H7 (cell line): ENCODE measurements at regions not wholly inside any gene's neighbourhood (a gene's known extent, or its start where the extent isn't known, plus 50 kb on each side); places are given as distances from the start of the nearest gene placed in this dataset.
A peak's percentile ranks its signal among the peaks of the same experiment; 100 is the strongest.

Experiments
- DNase-seq: peaks from one replicate; pipeline ENCODE4 v3.0.0; 2012
- H3K27me3 ChIP-seq: 2 replicates; pipeline ENCODE4 v1.6.0; 2011; ENCODE audit warnings: mild to moderate bottlenecking, low read length; ENCODE audit not compliant: control insufficient read depth, insufficient read depth
- H3K36me3 ChIP-seq: replicated peaks from 2 replicates; pipeline ENCODE4 v1.5.1; 2011; ENCODE audit warnings: low read length; ENCODE audit not compliant: control insufficient read depth, insufficient read depth
- H3K4me3 ChIP-seq: 2 replicates; pipeline ENCODE4 v1.5.1; 2011; ENCODE audit warnings: low read depth, mild to moderate bottlenecking, control low read depth, low read length, moderate library complexity; ENCODE audit not compliant: insufficient read depth

- H3K4me3 ChIP-seq = no peak overlapping the region
- H3K27me3 ChIP-seq = no peaks in the 10 kb centered on the region
- no peak for DNase-seq
- no peaks in the 10 kb centered on the region for H3K36me3 ChIP-seq
Observed at GRCh38 chr4:11512871-11513270, 84.2 kb upstream of the HS3ST1 start.

GRCh38 chr4:11511321-11511720 lies 82.6 kb upstream of the HS3ST1 start:
- DNase-seq = no peak
- Histone ChIP-seq H3K27me3 (no peaks in the 10 kb centered on the region), H3K4me3 (no peak overlapping the region), H3K36me3 (no peaks in the 10 kb centered on the region)

GRCh38 chr4:11507920-11508319 lies 79.2 kb upstream of the HS3ST1 start:
- Histone ChIP-seq H3K27me3 (no peaks in the 10 kb centered on the region), H3K4me3 (no peak overlapping the region), H3K36me3 (no peaks in the 10 kb centered on the region)

GRCh38 chr4:11506194-11506593 lies 77.5 kb upstream of the HS3ST1 start:
- Histone ChIP-seq H3K4me3 (no peak overlapping the region), H3K27me3 (no peaks in the 10 kb centered on the region), H3K36me3 (no peaks in the 10 kb centered on the region)
- no peak for DNase-seq

More at GRCh38 chr4:11507920-11508319, 79.2 kb upstream of the HS3ST1 start:
- DNase-seq = no peak

- Histone ChIP-seq H3K4me3 (no peak overlapping the region), H3K36me3 (no peaks in the 10 kb centered on the region), H3K27me3 (no peaks in the 10 kb centered on the region)
- DNase-seq = no peak
Observed at GRCh38 chr4:11505221-11505971, 76.7 kb upstream of the HS3ST1 start.

GRCh38 chr4:11503166-11503565 lies 74.5 kb upstream of the HS3ST1 start:
- DNase-seq = no peak
- Histone ChIP-seq H3K36me3 (no peaks in the 10 kb centered on the region), H3K27me3 (no peaks in the 10 kb centered on the region), H3K4me3 (no peak overlapping the region)

GRCh38 chr4:11497972-11498371 lies 69.3 kb upstream of the HS3ST1 start:
- Histone ChIP-seq H3K36me3 (no peaks in the 10 kb centered on the region), H3K4me3 (no peak overlapping the region), H3K27me3 (no peaks in the 10 kb centered on the region)
- DNase-seq = no peak

GRCh38 chr4:11497212-11497806 lies 68.6 kb upstream of the HS3ST1 start:
- H3K4me3 ChIP-seq = no peak overlapping the region
- no peaks in the 10 kb centered on the region for H3K27me3 ChIP-seq
- DNase-seq = no peak
- H3K36me3 ChIP-seq = no peaks in the 10 kb centered on the region

- no peak for DNase-seq
- H3K27me3 ChIP-seq = no peaks in the 10 kb centered on the region
- H3K4me3 ChIP-seq = no peak overlapping the region
- H3K36me3 ChIP-seq = no peaks in the 10 kb centered on the region
Observed at GRCh38 chr4:11496351-11496829, 67.7 kb upstream of the HS3ST1 start.

- Histone ChIP-seq H3K27me3 (no peaks in the 10 kb centered on the region), H3K4me3 (no peak overlapping the region), H3K36me3 (no peaks in the 10 kb centered on the region)
- no peak for DNase-seq
Observed at GRCh38 chr4:11495818-11496217, 67.1 kb upstream of the HS3ST1 start.

- no peaks in the 10 kb centered on the region for H3K27me3 ChIP-seq
- H3K36me3 ChIP-seq = no peaks in the 10 kb centered on the region
- H3K4me3 ChIP-seq = no peak overlapping the region
- no peak for DNase-seq
Observed at GRCh38 chr4:11495291-11495690, 66.6 kb upstream of the HS3ST1 start.

- H3K4me3 ChIP-seq = no peak overlapping the region
- H3K36me3 ChIP-seq = no peaks in the 10 kb centered on the region
- no peak for DNase-seq
- no peaks in the 10 kb centered on the region for H3K27me3 ChIP-seq
Observed at GRCh38 chr4:11494232-11494631, 65.5 kb upstream of the HS3ST1 start.

- Histone ChIP-seq H3K27me3 (no peaks in the 10 kb centered on the region), H3K36me3 (no peaks in the 10 kb centered on the region), H3K4me3 (no peak overlapping the region)
- DNase-seq = no peak
Observed at GRCh38 chr4:11489453-11490083, 60.9 kb upstream of the HS3ST1 start.

- Histone ChIP-seq H3K27me3 (no peaks in the 10 kb centered on the region), H3K4me3 (no peak overlapping the region), H3K36me3 (no peaks in the 10 kb centered on the region)
- DNase-seq = peak; percentile 5
Observed at GRCh38 chr4:11488657-11489452, 60.2 kb upstream of the HS3ST1 start.
